ENCODE measurements at regions not wholly inside any gene's neighbourhood (a gene's known extent, or its start where the extent isn't known, plus 50 kb on each side); places are given as distances from the start of the nearest gene placed in this dataset.

- DNase-seq (ENCODE audit: low read depth) = no peak
- no peak overlapping the region for H3K4me3 ChIP-seq (ENCODE audit: low read depth, low read length)
- TF ChIP-seq CTCF (conservative IDR thresholded peaks at IDR 0.05; ENCODE audit: low read depth, low read length) = no peak
These were observed 985.1 kb upstream of the SLIT2 start for GRCh38 chr4:19266566-19266965.

GRCh38 chr4:19262467-19262866 lies 989.2 kb upstream of the SLIT2 start:
- no peak for TF ChIP-seq CTCF (conservative IDR thresholded peaks at IDR 0.05; ENCODE audit: low read depth, low read length)
- no peak for DNase-seq (ENCODE audit: low read depth)
- H3K4me3 ChIP-seq (ENCODE audit: low read depth, low read length) = no peak overlapping the region

- no peak overlapping the region for H3K4me3 ChIP-seq (ENCODE audit: low read depth, low read length)
- no peak for TF ChIP-seq CTCF (conservative IDR thresholded peaks at IDR 0.05; ENCODE audit: low read depth, low read length)
- no peak for DNase-seq (ENCODE audit: low read depth)
These were observed 991.4 kb upstream of the SLIT2 start for GRCh38 chr4:19260346-19260745.

- DNase-seq (ENCODE audit: low read depth) = no peak
- no peak overlapping the region for H3K4me3 ChIP-seq (ENCODE audit: low read depth, low read length)
- no peak for TF ChIP-seq CTCF (conservative IDR thresholded peaks at IDR 0.05; ENCODE audit: low read depth, low read length)
These were observed 991.8 kb upstream of the SLIT2 start for GRCh38 chr4:19259920-19260319.

- TF ChIP-seq CTCF (conservative IDR thresholded peaks at IDR 0.05; ENCODE audit: low read depth, low read length) = no peak
- no peak overlapping the region for H3K4me3 ChIP-seq (ENCODE audit: low read depth, low read length)
- DNase-seq (ENCODE audit: low read depth) = no peak
These were observed 994.9 kb upstream of the SLIT2 start for GRCh38 chr4:19256823-19257222.

- no peak for DNase-seq (ENCODE audit: low read depth)
- no peak overlapping the region for H3K4me3 ChIP-seq (ENCODE audit: low read depth, low read length)
- no peak for TF ChIP-seq CTCF (conservative IDR thresholded peaks at IDR 0.05; ENCODE audit: low read depth, low read length)
These were observed 997.2 kb upstream of the SLIT2 start for GRCh38 chr4:19254486-19254885.

GRCh38 chr4:19248023-19248422 lies 1003.7 kb upstream of the SLIT2 start:
- H3K4me3 ChIP-seq (ENCODE audit: low read depth, low read length) = no peak overlapping the region
- no peak for TF ChIP-seq CTCF (conservative IDR thresholded peaks at IDR 0.05; ENCODE audit: low read depth, low read length)
- no peak for DNase-seq (ENCODE audit: low read depth)
